ENCODE measurements at regions not wholly inside any gene's neighbourhood (a gene's known extent, or its start where the extent isn't known, plus 50 kb on each side); places are given as distances from the start of the nearest gene placed in this dataset.

- Histone ChIP-seq H3K36me3 (ENCODE audit: insufficient read depth in 1 of 2, low read depth in 1 of 2) (no peaks in the 10 kb centered on the region), H3K27ac (no peak overlapping the region), H3K27me3 (ENCODE audit: insufficient read depth in 3 of 3, low read length in 2 of 3) (peaks cover 0 to 10% (median 0%) of the 10 kb centered on the region in 3 donors), H3K4me1 (no peaks in the 10 kb centered on the region), H3K9me3 (no peaks in the 10 kb centered on the region), H3K4me3 (no peak overlapping the region)
- DNase-seq (no peak), ATAC-seq (no peak)
- WGBS, 3 donors = 69 to 77% (median 75%) methylated on average over 4 of the region's 4 CpGs
- no peak for TF ChIP-seq CTCF (IDR thresholded peaks at IDR 0.05)
- intact Hi-C loops (cut with DNase I) = no loop called here
These were observed 114.1 kb downstream of the FAM9B start for GRCh38 chrX:8919801-8920200.

DNA sequence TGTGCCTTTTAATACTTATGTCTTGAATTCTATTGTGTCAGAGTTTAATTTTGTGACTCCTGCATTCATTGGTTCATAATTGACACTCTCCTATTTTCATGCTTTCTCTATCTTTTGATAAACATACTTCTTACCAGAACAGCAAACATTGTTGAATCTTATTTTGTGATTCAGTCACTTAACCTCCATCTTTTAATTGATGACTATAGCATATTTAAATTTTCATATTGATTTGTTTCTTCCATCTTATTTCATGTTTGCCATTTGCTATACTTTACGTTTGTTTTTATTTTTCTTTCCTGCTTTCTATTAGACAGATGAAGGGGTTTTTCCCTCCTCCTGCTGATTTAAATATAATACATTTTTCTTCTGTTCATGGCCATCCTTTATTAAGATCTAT lies 115.5 kb upstream of the FAM9A start:
- Histone ChIP-seq H3K27me3 (ENCODE audit: insufficient read depth in 3 of 3, low read length in 2 of 3) (peaks cover 0 to 10% (median 0%) of the 10 kb centered on the region in 3 donors), H3K4me1 (no peaks in the 10 kb centered on the region), H3K4me3 (no peak overlapping the region), H3K9me3 (no peaks in the 10 kb centered on the region), H3K36me3 (ENCODE audit: insufficient read depth in 1 of 2, low read depth in 1 of 2) (no peaks in the 10 kb centered on the region), H3K27ac (no peak overlapping the region)
- intact Hi-C loops (cut with DNase I) = no loop called here
- TF ChIP-seq CTCF (IDR thresholded peaks at IDR 0.05) = no peak
- ATAC-seq (no peak), DNase-seq (no peak)
- WGBS, 3 donors = 70 to 90% (median 83%) methylated on average over 1 of the region's 1 CpG

DNA sequence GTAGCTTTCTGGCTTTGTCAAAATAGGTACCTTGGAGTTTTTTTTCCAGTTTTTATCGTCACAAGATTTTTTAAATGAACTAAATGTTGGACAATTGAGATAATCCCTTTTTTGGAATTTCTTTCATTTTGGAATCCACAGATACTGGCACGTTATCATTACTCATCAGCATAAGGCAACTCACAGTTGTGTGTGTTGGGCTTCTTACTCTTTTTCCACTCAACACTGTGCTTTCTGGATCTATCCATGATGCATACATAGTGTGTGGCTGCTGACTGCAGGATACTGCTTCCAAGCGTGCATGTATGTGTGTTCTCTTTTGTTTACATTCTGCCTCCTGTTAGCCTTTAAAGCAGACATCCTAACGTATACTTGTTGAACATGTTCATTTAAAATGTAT lies 113.5 kb upstream of the FAM9A start:
- no peak for ATAC-seq
- no peak for DNase-seq
- no peak for TF ChIP-seq CTCF (IDR thresholded peaks at IDR 0.05)
- Histone ChIP-seq H3K9me3 (no peaks in the 10 kb centered on the region), H3K36me3 (ENCODE audit: insufficient read depth in 1 of 2, low read depth in 1 of 2) (no peaks in the 10 kb centered on the region), H3K27me3 (ENCODE audit: insufficient read depth in 3 of 3, low read length in 2 of 3) (peaks cover 0 to 10% (median 0%) of the 10 kb centered on the region in 3 donors), H3K27ac (no peak overlapping the region), H3K4me1 (no peaks in the 10 kb centered on the region), H3K4me3 (no peak overlapping the region)
- 46 to 48% (median 47%) methylated on average over 4 of the region's 4 CpGs for WGBS, 3 donors
- intact Hi-C loops (cut with DNase I) = no loop called here

DNA sequence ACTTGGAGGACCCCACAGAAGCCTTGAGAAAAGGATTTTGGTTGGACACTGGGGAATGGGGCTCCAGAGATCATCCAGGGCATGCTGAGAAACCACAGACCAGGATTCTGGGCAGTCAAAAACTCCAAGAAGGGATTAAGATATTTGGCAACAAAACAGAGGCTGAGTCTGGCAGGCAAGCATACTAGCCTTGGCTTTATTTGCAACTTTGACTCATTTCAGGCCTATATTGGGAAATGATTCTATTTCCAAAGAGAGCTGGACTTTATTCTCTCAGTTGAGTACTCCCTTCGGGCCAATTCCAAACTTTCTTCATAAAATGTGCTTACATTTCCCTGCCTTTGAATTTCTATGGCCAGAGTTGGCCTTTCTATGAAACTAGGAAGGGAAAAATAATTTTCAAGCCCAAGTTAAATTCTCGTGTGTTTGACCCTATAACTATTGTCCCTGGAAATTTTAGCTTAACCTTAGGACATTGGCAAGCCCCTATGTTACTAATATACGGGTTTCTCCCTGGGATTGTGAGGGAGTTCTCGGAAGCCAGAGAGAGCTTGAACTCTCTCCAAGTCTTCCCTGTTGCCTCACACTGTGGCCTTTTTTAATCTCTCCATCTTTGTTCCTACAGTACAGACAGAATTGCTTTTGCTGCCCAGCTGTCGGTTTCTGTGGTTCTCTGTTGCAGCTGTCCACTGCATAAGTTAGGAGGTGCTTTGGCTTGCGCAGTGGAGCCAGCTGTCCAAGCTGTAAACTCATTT lies 112.6 kb upstream of the FAM9A start:
- DNase-seq (no peak), ATAC-seq (peak; percentile 42 to 61 (median 60))
- 14 to 20% (median 17%) methylated on average over 6 of the region's 6 CpGs for WGBS, 3 donors
- H3K27ac ChIP-seq = no peak overlapping the region
- H3K27me3 ChIP-seq (ENCODE audit: insufficient read depth in 3 of 3, low read length in 2 of 3) = peaks cover 0 to 4% (median 0%) of the 10 kb centered on the region in 3 donors
- intact Hi-C loops (cut with DNase I) = no loop called here
- no peak overlapping the region for H3K4me3 ChIP-seq
- no peaks in the 10 kb centered on the region for H3K36me3 ChIP-seq (ENCODE audit: insufficient read depth in 1 of 2, low read depth in 1 of 2)
- no peak for TF ChIP-seq CTCF (IDR thresholded peaks at IDR 0.05)
- H3K9me3 ChIP-seq = no peaks in the 10 kb centered on the region
- no peaks in the 10 kb centered on the region for H3K4me1 ChIP-seq

DNA sequence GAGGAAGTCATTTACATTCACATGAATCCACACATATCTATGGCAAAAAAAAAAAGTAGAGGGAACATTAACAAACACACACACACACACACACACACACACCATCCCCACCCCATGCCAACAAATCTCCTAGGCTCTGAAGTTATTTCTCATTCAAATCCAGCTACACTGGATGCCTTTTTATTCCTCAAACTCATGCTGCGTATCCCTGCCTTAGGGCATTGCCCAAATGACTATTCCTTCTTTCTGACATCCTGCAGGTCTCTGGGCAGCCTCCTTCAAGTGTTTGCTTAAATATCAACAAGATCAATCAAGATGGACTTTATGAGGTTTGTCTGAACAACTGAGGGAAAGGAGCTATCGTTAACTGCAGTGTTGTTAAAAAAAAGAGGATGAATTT lies 106.5 kb upstream of the FAM9A start:
- DNase-seq (no peak), ATAC-seq (no peak)
- intact Hi-C loops (cut with DNase I) = no loop called here
- H3K4me1 ChIP-seq = no peaks in the 10 kb centered on the region
- no peak for TF ChIP-seq CTCF (IDR thresholded peaks at IDR 0.05)
- H3K36me3 ChIP-seq (ENCODE audit: insufficient read depth in 1 of 2, low read depth in 1 of 2) = no peaks in the 10 kb centered on the region
- H3K27ac ChIP-seq = no peak overlapping the region
- WGBS, 3 donors = 78 to 89% (median 88%) methylated on average over 2 of the region's 2 CpGs
- H3K27me3 ChIP-seq (ENCODE audit: insufficient read depth in 3 of 3, low read length in 2 of 3) = peaks cover 0 to 3% (median 0%) of the 10 kb centered on the region in 3 donors
- no peaks in the 10 kb centered on the region for H3K9me3 ChIP-seq
- H3K4me3 ChIP-seq = no peak overlapping the region

Data from psoas muscle (tissue), 7 donors.